GM12878 (cell line): ENCODE measurements at regions not wholly inside any gene's neighbourhood (a gene's known extent, or its start where the extent isn't known, plus 50 kb on each side); places are given as distances from the start of the nearest gene placed in this dataset.
"Not testable (repeated sequence)": the region's sequence is repeated elsewhere in the genome, so short reads cannot be mapped to it uniquely, and the experiment has no call there.

Source experiments
- ATAC-seq: fragments of 200-7000 bp; cut with Tn5 transposase; 3 replicates; pipeline ENCODE4 v1.9.1; 2020; ENCODE audit warnings: mild to moderate bottlenecking, moderate library complexity
- BruUV-seq: library from RNA; stranded (reverse); fragments of 400-500 nt; replicated peaks from 2 replicates; lab custom pipeline; 2021; lab: Mats Ljungman, UMichigan
- CTCF ChIA-PET: fragments of 300-600 bp; sonication (Branson Sonifier 250); formaldehyde crosslinking; extraction: SDS; loops from one replicate; lab custom pipeline; 2021; ENCODE audit warnings: inconsistent platforms; lab: Yijun Ruan, JAX
- POLR2A ChIA-PET: fragments of 350-600 bp; formaldehyde crosslinking; extraction: SDS; loops from one replicate; lab custom pipeline; 2021; ENCODE audit warnings: inconsistent platforms; lab: Charles Lee
- RAD21 ChIA-PET: fragments of 300-600 bp; sonication (Branson Sonifier 250); formaldehyde crosslinking; loops from one replicate; lab custom pipeline; 2023; ENCODE audit warnings: antibody characterized with exemption; ENCODE audit not compliant: unreplicated experiment; lab: Charles Lee
- SMC1A ChIA-PET: fragments of 300-600 bp; sonication (Branson Sonifier 250); formaldehyde crosslinking; loops from one replicate; lab custom pipeline; 2023; ENCODE audit not compliant: unreplicated experiment, uncharacterized antibody; lab: Charles Lee
- DNase-seq: peaks from one replicate; pipeline ENCODE4 v3.0.0-alpha.2; 2011; ENCODE audit warnings: low read depth, low spot score
- FAIRE-seq: peaks from 3 replicates; lab custom pipeline; 2011; peaks lifted over from hg19 to GRCh38; lab: Jason Lieb, UNC
- H2AFZ ChIP-seq: 2 replicates; pipeline ENCODE4 v1.6.0; 2011; ENCODE audit warnings: low read depth, low read length, control low read depth; ENCODE audit not compliant: control insufficient read depth
- H3K27ac ChIP-seq: 2 replicates; pipeline ENCODE4 v1.5.1; 2011; ENCODE audit warnings: control low read depth; ENCODE audit not compliant: control insufficient read depth, insufficient read depth
- H3K27me3 ChIP-seq, 2 experiments: replicated peaks in 1 of 2; 2 replicates each; pipeline versions ENCODE4 v1.6.0 to v1.6.1; 2011; ENCODE audit warnings: low read length in 1 of 2; ENCODE audit not compliant: control insufficient read depth in 2 of 2, insufficient read depth in 2 of 2
- H3K36me3 ChIP-seq, 2 experiments: 2 replicates each; pipeline ENCODE4 v1.5.1; 2011; ENCODE audit warnings: low read length in 1 of 2; ENCODE audit not compliant: control insufficient read depth in 2 of 2, insufficient read depth in 2 of 2
- H3K4me1 ChIP-seq: 2 replicates; pipeline ENCODE4 v1.6.1; 2011; ENCODE audit warnings: mild to moderate bottlenecking, low read length, moderate library complexity, mixed read lengths; ENCODE audit not compliant: control insufficient read depth, insufficient read depth
- H3K4me2 ChIP-seq: 2 replicates; pipeline ENCODE4 v1.6.0; 2011; ENCODE audit warnings: control low read depth; ENCODE audit not compliant: control insufficient read depth, insufficient read depth
- H3K4me3 ChIP-seq: fragments of 200-600 bp; sonication (generic); 2 replicates; pipeline ENCODE4 v1.5.1; 2016
- H3K79me2 ChIP-seq: 2 replicates; pipeline ENCODE4 v1.6.0; 2011; ENCODE audit warnings: low read length; ENCODE audit not compliant: control insufficient read depth, insufficient read depth
- H3K9ac ChIP-seq: 2 replicates; pipeline ENCODE4 v1.8.0; 2011; ENCODE audit warnings: low read length, control low read depth, mixed read lengths; ENCODE audit not compliant: control insufficient read depth, insufficient read depth
- H3K9me3 ChIP-seq: replicated peaks from 3 replicates; pipeline ENCODE4 v1.5.1; 2011; ENCODE audit warnings: mild to moderate bottlenecking, low read length; ENCODE audit not compliant: control insufficient read depth, insufficient read depth
- H4K20me1 ChIP-seq: 2 replicates; pipeline ENCODE4 v1.6.0; 2011; ENCODE audit not compliant: control insufficient read depth, insufficient read depth
- BACH1 ChIP-seq: fragments of 450-650 bp; IDR thresholded peaks from 2 replicates; pipeline ENCODE4 v1.6.1; 2017; ENCODE audit warnings: mild to moderate bottlenecking, borderline replicate concordance
- BCL11A ChIP-seq: IDR thresholded peaks from 2 replicates; pipeline ENCODE4 v1.6.1; 2011; ENCODE audit warnings: low read depth, low read length
- CHD4 ChIP-seq: fragments of 200-600 bp; sonication (generic); IDR thresholded peaks from 2 replicates; pipeline ENCODE4 v1.6.1; 2016; ENCODE audit warnings: mild to moderate bottlenecking
- ETV6 ChIP-seq, 2 experiments: fragments of 450-650 bp in 1 of 2; IDR thresholded peaks in 1 of 2; conservative IDR thresholded peaks in 1 of 2; 2 replicates each; pipeline ENCODE4 v1.6.1; 2014; ENCODE audit warnings: antibody characterized with exemption in 1 of 2, borderline replicate concordance in 1 of 2, low read depth in 1 of 2, mild to moderate bottlenecking in 1 of 2, moderate library complexity in 1 of 2
- IRF4 ChIP-seq: IDR thresholded peaks from 2 replicates; pipeline ENCODE4 v1.6.1; 2011; ENCODE audit warnings: low read depth, low read length
- NFYA ChIP-seq: IDR thresholded peaks from 2 replicates; pipeline ENCODE4 v1.6.1; 2011; ENCODE audit warnings: low read depth, mild to moderate bottlenecking, low read length, improper control_type of control experiment, borderline replicate concordance
- NR2C2 ChIP-seq: IDR thresholded peaks from 2 replicates; pipeline ENCODE4 v1.6.1; 2011; ENCODE audit warnings: borderline replicate concordance, low read depth; ENCODE audit not compliant: control insufficient read depth, insufficient read length
- NRF1 ChIP-seq: conservative IDR thresholded peaks from 2 replicates; pipeline ENCODE4 v1.6.1; 2011; ENCODE audit warnings: mild to moderate bottlenecking, low read depth, low read length, improper control_type of control experiment
- POLR2A ChIP-seq: IDR thresholded peaks from 2 replicates; pipeline ENCODE4 v1.6.1; 2011; ENCODE audit warnings: low read depth, mild to moderate bottlenecking, low read length
- POLR2AphosphoS5 ChIP-seq: IDR thresholded peaks from 2 replicates; pipeline ENCODE4 v1.6.1; 2011; ENCODE audit warnings: mild to moderate bottlenecking, low read length, inconsistent platforms
- PRDM15 ChIP-seq: fragments of 450-650 bp; formaldehyde crosslinking; IDR thresholded peaks from 2 replicates; pipeline ENCODE4 v1.4.0; 2020; ENCODE audit warnings: mild to moderate bottlenecking, moderate library complexity
- RBBP5 ChIP-seq: fragments of 200-600 bp; sonication (generic); conservative IDR thresholded peaks from 2 replicates; pipeline ENCODE4 v1.6.1; 2016
- RFX5 ChIP-seq: IDR thresholded peaks from 2 replicates; pipeline ENCODE4 v1.6.1; 2011; ENCODE audit warnings: low read depth, low read length, improper control_type of control experiment
- SIN3A ChIP-seq: IDR thresholded peaks from 2 replicates; pipeline ENCODE4 v1.6.1; 2012; ENCODE audit warnings: low read depth, low read length, improper control_type of control experiment
- SP1 ChIP-seq: IDR thresholded peaks from one replicate; pipeline ENCODE4 v1.6.1; 2011; ENCODE audit warnings: low read depth, low read length
- YY1 ChIP-seq: IDR thresholded peaks from 2 replicates; pipeline ENCODE4 v1.6.1; 2011; ENCODE audit warnings: low read depth, mild to moderate bottlenecking, low read length
- ZNF24 ChIP-seq: fragments of 450-650 bp; IDR thresholded peaks from 2 replicates; pipeline ENCODE4 v1.6.1; 2017; ENCODE audit warnings: antibody characterized with exemption, mild to moderate bottlenecking
- WGBS: methylation state at CpG from one replicate; pipeline ENCODE4 v1.1.6; 2016; ENCODE audit warnings: low lambda C conversion rate; ENCODE audit not compliant: insufficient replicate concordance, insufficient coverage; ENCODE audit errors: missing lambda C conversion rate; 5-methylcytosine and 5-hydroxymethylcytosine counted together
- in situ Hi-C: fragments of 300-500 bp; cut with MboI; formaldehyde crosslinking; loops from 9 replicates; pipeline ENCODE4 v1.14.3; 2018; ENCODE audit warnings: mixed read lengths
- intact Hi-C: fragments of 100-400 bp; cut with micrococcal nuclease; formaldehyde crosslinking; loops from one replicate; pipeline ENCODE4 v1.14.2; 2022; ENCODE audit not compliant: unreplicated experiment
- TF ChIP-seq, protein P1 (sequence below): IDR thresholded peaks from 2 replicates; pipeline ENCODE4 v1.6.1; 2012; ENCODE audit warnings: low read depth, low read length, improper control_type of control experiment

GRCh38 chr22:47303161-47303890 lies 540.9 kb downstream of the TBC1D22A start:
- no peak overlapping the region for H3K27ac ChIP-seq
- no peak for DNase-seq
- ATAC-seq = no peak
- no peak overlapping the region for H3K9ac ChIP-seq
- H4K20me1 ChIP-seq = no peaks in the 10 kb centered on the region
- no peaks in the 10 kb centered on the region; the same call in 2 of the 3 replicates for H3K9me3 ChIP-seq
- 20% methylated on average over 14 of the region's 14 CpGs for WGBS
- CTCF ChIA-PET = no interaction called here
- H3K4me3 ChIP-seq = no peak overlapping the region
- in situ Hi-C loops = no loop called here
- TF ChIP-seq NFYA (no peak), BCL11A (no peak), POLR2AphosphoS5 (no peak), ETV6 (conservative IDR thresholded peaks at IDR 0.05 in 1 of 2, IDR thresholded peaks at IDR 0.05 in 1 of 2; ENCODE audit: borderline replicate concordance in 1 of 2, low read depth in 1 of 2) (no peak), RBBP5 (no peak), SIN3A (no peak), BACH1 (no peak), POLR2A (no peak), IRF4 (no peak), RFX5 (no peak), SP1 (no peak), ZNF24 (no peak), NRF1 (no peak), NR2C2 (no peak), CHD4 (no peak), PRDM15 (CRISPR knock-in tag) (no peak), YY1 (no peak)
- TF ChIP-seq, protein P1, sequence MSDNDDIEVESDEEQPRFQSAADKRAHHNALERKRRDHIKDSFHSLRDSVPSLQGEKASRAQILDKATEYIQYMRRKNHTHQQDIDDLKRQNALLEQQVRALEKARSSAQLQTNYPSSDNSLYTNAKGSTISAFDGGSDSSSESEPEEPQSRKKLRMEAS = no peak
- no peaks in the 10 kb centered on the region for H3K36me3 ChIP-seq
- BruUV-seq = no TSS peak
- no peaks in the 10 kb centered on the region for H3K79me2 ChIP-seq
- H2AFZ ChIP-seq = no peak overlapping the region
- H3K4me1 ChIP-seq = no peaks in the 10 kb centered on the region
- POLR2A ChIA-PET = no interaction called here
- RAD21 ChIA-PET = no interaction called here
- no peaks in the 10 kb centered on the region for H3K27me3 ChIP-seq
- SMC1A ChIA-PET = no interaction called here
- intact Hi-C loops = no loop called here
- FAIRE-seq = no peak
- no peak overlapping the region for H3K4me2 ChIP-seq

DNA sequence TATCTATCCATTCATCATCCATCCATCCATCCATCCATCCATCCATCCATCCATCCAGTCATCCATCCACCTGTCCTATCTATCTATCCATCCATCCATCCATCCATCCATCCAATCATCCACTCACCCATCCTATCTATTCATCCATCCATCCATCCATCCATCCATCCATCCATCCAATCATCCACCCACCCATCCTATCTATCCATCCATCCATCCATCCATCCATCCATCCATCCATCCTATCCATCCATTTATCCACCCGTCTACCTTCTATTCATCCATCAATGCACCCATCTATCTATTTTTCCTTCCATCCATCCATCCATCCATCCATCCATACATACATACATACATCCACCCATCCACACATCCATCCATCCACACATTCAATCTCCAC lies 540.1 kb downstream of the TBC1D22A start:
- POLR2A ChIA-PET, CTCF ChIA-PET, H3K4me3 ChIP-seq, ATAC-seq, H3K36me3 ChIP-seq, H3K4me1 ChIP-seq, H4K20me1 ChIP-seq, H3K79me2 ChIP-seq, H3K27ac ChIP-seq, H3K4me2 ChIP-seq, FAIRE-seq, DNase-seq, H3K27me3 ChIP-seq, SMC1A ChIA-PET, H2AFZ ChIP-seq, in situ Hi-C loops, intact Hi-C loops, RAD21 ChIA-PET, BruUV-seq, H3K9ac ChIP-seq, H3K9me3 ChIP-seq: not testable (repeated sequence)
- 0% methylated on average over 1 of the region's 1 CpG for WGBS
